T-helper 17 cell (primary cell): ENCODE measurements at regions not wholly inside any gene's neighbourhood (a gene's known extent, or its start where the extent isn't known, plus 50 kb on each side); places are given as distances from the start of the nearest gene placed in this dataset.
"Not testable (repeated sequence)": the region's sequence is repeated elsewhere in the genome, so short reads cannot be mapped to it uniquely, and the experiment has no call there.

Experiments used
- ATAC-seq: fragments of 150-1000 bp; cut with Tn5 transposase; 2 replicates; pipeline ENCODE4 v1.10.0; 2021; ENCODE audit warnings: mild to moderate bottlenecking, moderate library complexity
- DNase-seq, 3 donors: peaks; one replicate each; pipeline versions ENCODE4 v3.0.0 to v3.0.0-alpha.2; 2020 to 2021
- H3K9me3 ChIP-seq: one replicate; pipeline ENCODE4 v1.7.0; 2013; ENCODE audit warnings: low read length, mild to moderate bottlenecking; ENCODE audit not compliant: control insufficient read depth, poor library complexity, severe bottlenecking
- H3K27ac Mint-ChIP-seq: one replicate; pipeline ENCODE4 v1.8.0; 2022; ENCODE audit warnings: mild to moderate bottlenecking, moderate library complexity, mixed read lengths
- H3K27me3 Mint-ChIP-seq: one replicate; pipeline ENCODE4 v1.8.0; 2022; ENCODE audit warnings: mixed read lengths
- H3K36me3 Mint-ChIP-seq: one replicate; pipeline ENCODE4 v1.8.0; 2022; ENCODE audit warnings: low read depth, mixed read lengths
- H3K4me1 Mint-ChIP-seq: one replicate; pipeline ENCODE4 v1.8.0; 2022; ENCODE audit warnings: mild to moderate bottlenecking, mixed read lengths
- H3K4me3 Mint-ChIP-seq: one replicate; pipeline ENCODE4 v1.8.0; 2022; ENCODE audit warnings: mild to moderate bottlenecking, moderate library complexity, mixed read lengths

DNA sequence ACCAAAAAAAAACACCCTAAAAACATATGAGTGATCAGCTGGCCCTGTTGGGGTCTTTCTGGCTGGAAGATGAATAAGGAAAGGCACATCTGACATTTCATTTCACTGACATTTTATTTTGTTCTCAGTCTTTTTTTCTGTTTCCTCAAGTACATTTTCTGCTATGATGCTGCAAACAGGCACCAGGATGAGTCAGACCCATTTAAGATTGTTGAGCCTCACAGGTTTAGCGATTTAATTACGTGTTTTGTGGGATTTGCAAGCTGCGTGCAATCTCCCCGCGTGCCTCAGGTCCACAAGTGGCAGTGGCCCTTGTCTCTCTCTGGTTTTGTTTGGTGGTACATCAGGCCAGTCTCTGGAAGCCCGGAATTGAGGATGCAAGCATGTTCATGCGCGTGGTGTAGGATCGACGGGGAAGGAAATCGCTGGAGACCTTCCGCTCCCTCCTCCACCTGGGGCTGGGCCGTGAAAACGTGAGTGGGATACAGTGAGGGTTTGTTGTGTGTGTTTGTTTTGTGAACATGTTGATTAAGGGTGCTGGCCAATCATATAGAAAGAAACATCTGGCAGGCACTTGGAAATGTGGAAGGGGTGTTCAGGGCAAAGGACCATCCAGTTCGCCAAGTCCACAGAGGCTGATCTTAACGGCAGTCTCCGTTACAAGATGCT is 120.2 kb upstream of the ZNF516 start:
- Mint-ChIP-seq H3K4me1 (peaks cover 2% of the 10 kb centered on the region), H3K4me3 (no peak overlapping the region), H3K27me3 (peaks cover 32% of the 10 kb centered on the region), H3K27ac (peak overlapping the region; percentile 27), H3K36me3 (peaks cover 5% of the 10 kb centered on the region)
- no peaks in the 10 kb centered on the region for H3K9me3 ChIP-seq
- ATAC-seq: no peak
- DNase-seq: no peak

DNA sequence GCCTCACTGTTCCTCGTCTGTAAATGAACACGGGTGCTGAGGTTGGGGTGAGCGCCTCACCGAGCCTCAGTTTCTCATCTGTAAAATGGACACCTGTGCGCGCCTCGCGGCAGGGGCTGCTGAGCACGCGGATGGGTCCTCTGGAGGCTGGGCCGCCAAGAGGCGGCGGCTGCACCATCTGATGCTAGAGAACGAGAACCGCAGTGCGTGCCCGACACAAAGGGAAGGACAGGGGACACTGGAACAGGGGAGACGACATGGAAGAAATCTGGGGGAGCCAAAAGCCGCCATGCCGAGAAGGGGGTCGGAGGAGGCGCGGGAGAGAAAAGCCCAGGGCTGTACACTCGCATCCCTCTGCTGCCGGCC is 118.7 kb upstream of the ZNF516 start:
- Mint-ChIP-seq H3K27ac (no peak overlapping the region), H3K27me3 (peaks cover 29% of the 10 kb centered on the region), H3K4me3 (no peak overlapping the region), H3K4me1 (peaks cover 2% of the 10 kb centered on the region), H3K36me3 (peaks cover 5% of the 10 kb centered on the region)
- DNase-seq (no peak), ATAC-seq (no peak)
- no peaks in the 10 kb centered on the region for H3K9me3 ChIP-seq

DNA sequence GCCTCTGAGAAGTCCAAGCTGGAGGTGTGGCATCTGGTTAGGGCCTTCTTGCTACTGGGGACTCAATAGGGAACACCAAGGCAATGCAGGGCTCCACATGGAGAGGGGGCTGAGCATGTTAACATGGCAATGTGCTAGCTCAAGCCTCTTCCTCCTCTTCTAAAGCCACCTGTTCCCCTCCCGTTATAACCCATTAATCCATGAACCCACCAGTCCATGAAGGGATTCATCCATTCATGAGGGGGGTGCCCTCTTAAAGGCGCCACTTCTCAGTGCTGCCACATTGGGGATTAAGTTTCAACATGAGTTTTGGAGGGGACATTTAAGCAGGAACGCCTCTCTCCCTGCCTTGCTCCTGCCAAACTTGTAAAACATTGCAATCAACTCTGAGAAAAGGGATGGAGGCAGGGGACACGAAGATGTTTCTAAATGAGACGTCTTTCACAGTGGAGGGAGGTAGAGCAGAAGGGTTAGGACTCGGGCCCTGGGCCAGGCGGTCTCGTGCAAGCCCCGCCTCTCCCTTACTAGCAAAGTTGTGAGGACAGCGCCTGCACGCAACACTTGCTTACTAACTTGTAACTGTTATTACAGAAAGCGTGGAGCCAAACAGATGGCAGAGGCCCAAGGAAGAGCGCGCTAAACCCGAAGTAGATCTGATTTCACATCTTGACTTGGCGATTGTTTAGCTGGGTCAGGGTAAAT is 118.2 kb upstream of the ZNF516 start:
- DNase-seq (no peak), ATAC-seq (no peak)
- Mint-ChIP-seq H3K4me1 (peaks cover 2% of the 10 kb centered on the region), H3K36me3 (peaks cover 3% of the 10 kb centered on the region), H3K27me3 (peaks cover 24% of the 10 kb centered on the region), H3K27ac (no peak overlapping the region), H3K4me3 (no peak overlapping the region)
- H3K9me3 ChIP-seq: no peaks in the 10 kb centered on the region

DNA sequence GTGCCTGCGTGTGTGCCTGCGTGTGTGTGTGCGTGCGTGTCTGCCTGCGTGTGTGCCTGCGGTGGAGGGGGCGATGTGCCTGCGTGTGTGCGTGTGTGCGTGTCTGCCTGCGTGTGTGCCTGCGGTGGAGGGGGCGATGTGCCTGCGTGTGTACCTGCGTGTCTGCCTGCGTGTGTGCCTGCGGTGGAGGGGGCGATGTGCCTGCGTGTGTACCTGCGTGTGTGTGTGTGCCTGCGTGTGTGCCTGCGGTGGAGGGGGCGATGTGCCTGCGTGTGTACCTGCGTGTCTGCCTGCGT is 116.7 kb upstream of the ZNF516 start:
- H3K9me3 ChIP-seq, ATAC-seq, H3K4me3 Mint-ChIP-seq, DNase-seq, H3K4me1 Mint-ChIP-seq, H3K36me3 Mint-ChIP-seq, H3K27ac Mint-ChIP-seq: not testable (repeated sequence)
- peaks cover 13% of the 10 kb centered on the region for H3K27me3 Mint-ChIP-seq

DNA sequence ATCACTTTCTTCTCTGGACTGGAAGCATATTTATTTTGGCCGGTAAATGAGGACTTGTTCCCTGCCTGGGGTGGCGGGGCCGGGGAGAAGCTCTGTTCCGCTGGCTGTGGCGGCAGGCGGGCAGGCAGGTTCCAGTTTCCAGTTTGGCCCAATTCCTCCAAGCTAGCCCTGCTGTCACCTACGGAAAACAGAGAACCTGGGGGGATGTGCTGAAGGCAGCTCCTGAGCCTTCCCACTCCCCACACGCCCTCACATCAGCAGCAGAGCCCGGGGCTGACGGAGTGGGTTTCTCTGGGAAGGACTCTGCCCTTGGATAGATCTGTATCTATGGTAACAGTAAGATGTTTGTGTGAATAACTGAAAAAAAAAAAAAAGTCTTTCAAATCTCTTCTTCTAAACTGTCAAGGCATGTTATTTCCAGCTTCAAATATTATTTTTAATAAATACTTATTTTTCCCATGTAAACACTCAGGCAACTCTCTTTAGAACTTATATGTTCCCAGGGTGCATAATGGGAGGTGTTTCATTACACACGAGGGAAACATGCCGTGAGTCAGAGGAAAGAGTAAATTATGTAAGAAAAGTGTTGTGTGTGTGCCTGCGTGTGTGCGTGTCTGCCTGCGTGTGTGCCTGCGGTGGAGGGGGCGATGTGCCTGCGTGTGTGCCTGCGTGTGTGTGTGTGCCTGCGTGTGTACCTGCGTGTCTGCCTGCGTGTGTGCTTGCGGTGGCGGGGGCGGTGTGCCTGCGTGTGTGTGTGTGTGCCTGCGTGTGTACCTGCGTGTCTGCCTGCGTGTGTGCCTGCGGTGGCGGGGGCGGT is 116.1 kb upstream of the ZNF516 start:
- H3K9me3 ChIP-seq: no peaks in the 10 kb centered on the region
- DNase-seq: no peak
- H3K27me3 Mint-ChIP-seq: peaks cover 19% of the 10 kb centered on the region
- no peaks in the 10 kb centered on the region for H3K4me1 Mint-ChIP-seq
- H3K4me3 Mint-ChIP-seq: no peak overlapping the region
- ATAC-seq: no peak
- H3K27ac Mint-ChIP-seq: no peak overlapping the region
- H3K36me3 Mint-ChIP-seq: no peaks in the 10 kb centered on the region

DNA sequence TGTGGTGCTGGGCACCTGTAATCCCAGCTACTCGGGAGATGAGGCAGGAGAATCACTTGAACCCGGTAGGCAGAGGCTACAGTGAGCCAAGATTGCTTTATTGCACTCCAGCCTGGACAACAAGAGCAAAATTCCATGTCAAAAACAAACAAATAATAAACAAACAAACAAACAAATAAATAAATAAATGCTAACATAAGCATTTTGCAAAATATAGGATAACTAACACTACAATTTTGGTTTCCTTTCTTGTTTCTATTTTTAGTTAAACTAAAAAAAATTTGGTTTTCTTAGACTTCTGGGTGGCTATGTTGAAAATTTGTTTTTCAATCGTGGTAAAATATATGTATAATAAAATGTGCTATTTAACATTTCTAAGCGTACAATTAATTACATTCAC is 115.0 kb upstream of the ZNF516 start:
- Mint-ChIP-seq H3K4me3 (no peak overlapping the region), H3K27ac (no peak overlapping the region), H3K36me3 (no peaks in the 10 kb centered on the region), H3K4me1 (no peaks in the 10 kb centered on the region), H3K27me3 (peaks cover 11% of the 10 kb centered on the region)
- ATAC-seq (no peak), DNase-seq (no peak)
- no peaks in the 10 kb centered on the region for H3K9me3 ChIP-seq

DNA sequence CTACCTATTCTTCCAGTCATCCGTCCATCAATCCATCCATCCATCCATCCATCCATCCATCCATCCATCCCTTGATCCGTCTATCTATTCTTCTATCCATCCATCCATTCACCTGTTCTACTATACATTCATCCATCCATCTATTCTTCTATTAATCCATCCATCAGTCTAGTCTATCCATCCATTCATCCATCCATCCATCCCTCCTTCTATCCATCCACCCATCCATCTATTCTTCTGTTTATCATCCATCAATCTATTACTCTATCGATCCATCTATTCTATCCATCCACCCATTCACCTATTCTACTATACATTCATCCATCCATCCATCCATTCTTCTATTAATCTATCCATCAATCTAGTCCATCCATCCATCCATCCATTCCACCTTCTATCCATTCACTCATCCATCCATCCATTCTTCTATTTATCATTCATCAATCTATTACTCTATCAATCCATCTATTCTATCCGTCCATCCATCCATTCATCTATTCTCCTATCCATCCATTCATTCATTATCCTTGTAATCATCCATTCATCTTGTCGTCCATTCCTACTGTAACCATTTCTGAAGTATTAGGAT is 110.4 kb upstream of the ZNF516 start:
- no peak for ATAC-seq

DNA sequence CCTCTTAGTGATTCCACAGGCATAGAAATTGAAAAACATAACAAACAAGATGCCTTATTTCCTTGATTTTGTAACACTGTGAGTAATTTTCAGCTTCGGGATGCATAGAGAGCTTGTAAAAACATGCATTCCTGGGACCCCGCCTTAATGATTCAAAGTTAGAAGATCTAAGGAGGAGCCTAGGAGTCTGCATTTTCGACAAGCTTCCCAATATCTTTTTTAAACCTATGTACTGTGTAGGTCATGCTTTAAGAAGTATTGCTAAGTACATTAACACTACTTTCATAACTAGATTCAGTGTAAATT is 109.8 kb upstream of the ZNF516 start:
- H3K4me1 Mint-ChIP-seq: no peaks in the 10 kb centered on the region
- no peaks in the 10 kb centered on the region for H3K36me3 Mint-ChIP-seq
- H3K4me3 Mint-ChIP-seq: no peak overlapping the region
- ATAC-seq (no peak), DNase-seq (no peak)
- H3K27ac Mint-ChIP-seq: no peak overlapping the region
- no peaks in the 10 kb centered on the region for H3K9me3 ChIP-seq
- H3K27me3 Mint-ChIP-seq: peaks cover 10% of the 10 kb centered on the region

More for the DNA sequence above, 110.4 kb upstream of the ZNF516 start:
- no peaks in the 10 kb centered on the region for H3K9me3 ChIP-seq
- peaks cover 10% of the 10 kb centered on the region for H3K27me3 Mint-ChIP-seq
- no peak overlapping the region for H3K4me3 Mint-ChIP-seq
- no peaks in the 10 kb centered on the region for H3K36me3 Mint-ChIP-seq
- no peak overlapping the region for H3K27ac Mint-ChIP-seq
- H3K4me1 Mint-ChIP-seq: no peaks in the 10 kb centered on the region
- no peak for DNase-seq

DNA sequence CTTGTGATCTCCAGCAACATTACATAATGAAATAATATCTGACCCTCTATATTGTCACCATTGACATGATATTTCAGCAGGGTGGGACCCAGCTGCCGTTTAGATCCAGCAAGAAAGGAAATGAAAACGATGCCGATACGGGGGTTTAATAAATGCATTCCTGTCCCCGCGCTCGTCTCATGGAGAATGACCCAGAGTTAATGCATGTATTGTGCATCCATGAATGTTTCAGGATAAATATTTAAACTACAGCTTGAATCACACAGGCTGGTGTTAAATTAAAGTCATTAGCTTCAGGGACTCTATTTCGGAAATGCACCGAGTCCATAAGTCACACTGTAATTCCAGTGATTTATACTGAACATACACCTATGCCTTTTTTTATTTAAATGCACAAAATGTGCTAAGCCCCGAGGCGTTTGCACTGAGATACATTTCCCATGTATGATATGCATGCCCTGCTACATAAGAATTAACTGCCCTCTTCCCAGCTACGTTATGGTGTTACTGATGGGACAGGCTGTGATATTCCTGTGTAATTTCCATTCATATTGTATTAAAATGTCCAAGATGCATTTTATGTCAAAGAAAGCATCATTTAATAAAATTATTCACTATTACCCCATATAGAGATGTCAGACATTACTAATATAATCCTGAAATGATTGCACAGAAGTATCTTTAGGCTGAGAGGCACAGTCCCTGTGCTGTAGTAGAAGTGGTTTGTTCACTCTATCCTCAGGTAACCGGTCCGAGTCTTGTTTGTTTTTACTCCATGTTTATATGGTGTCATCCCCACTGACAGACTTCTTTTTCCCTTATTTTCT is 109.3 kb upstream of the ZNF516 start:
- H3K36me3 Mint-ChIP-seq: no peaks in the 10 kb centered on the region
- no peak overlapping the region for H3K4me3 Mint-ChIP-seq
- no peak overlapping the region for H3K27ac Mint-ChIP-seq
- ATAC-seq (no peak), DNase-seq (no peak)
- H3K9me3 ChIP-seq: no peaks in the 10 kb centered on the region
- H3K4me1 Mint-ChIP-seq: no peaks in the 10 kb centered on the region
- H3K27me3 Mint-ChIP-seq: peaks cover 6% of the 10 kb centered on the region

DNA sequence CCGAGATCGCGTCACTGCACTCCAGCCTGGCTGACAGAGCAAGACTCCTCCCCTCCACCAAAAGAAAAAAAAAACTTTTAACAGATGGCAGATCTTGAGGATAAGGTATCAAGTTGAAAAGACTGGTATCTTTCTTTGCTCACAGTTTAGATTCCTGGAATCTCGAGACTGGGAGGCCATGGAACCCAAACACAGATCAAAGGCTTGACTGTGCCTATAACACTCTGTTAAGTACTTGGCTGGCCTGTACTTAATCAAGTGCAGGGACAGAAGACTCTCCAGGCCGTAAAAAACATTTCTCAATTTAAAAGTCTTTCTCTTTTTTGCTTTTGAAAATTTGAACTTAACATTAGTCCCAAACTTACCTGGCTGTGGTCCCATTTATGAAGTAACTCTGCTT is 107.1 kb upstream of the ZNF516 start:
- Mint-ChIP-seq H3K4me3 (no peak overlapping the region), H3K4me1 (no peaks in the 10 kb centered on the region), H3K27me3 (peaks cover 6% of the 10 kb centered on the region), H3K36me3 (no peaks in the 10 kb centered on the region), H3K27ac (no peak overlapping the region)
- no peak for DNase-seq
- ATAC-seq: no peak
- no peaks in the 10 kb centered on the region for H3K9me3 ChIP-seq

DNA sequence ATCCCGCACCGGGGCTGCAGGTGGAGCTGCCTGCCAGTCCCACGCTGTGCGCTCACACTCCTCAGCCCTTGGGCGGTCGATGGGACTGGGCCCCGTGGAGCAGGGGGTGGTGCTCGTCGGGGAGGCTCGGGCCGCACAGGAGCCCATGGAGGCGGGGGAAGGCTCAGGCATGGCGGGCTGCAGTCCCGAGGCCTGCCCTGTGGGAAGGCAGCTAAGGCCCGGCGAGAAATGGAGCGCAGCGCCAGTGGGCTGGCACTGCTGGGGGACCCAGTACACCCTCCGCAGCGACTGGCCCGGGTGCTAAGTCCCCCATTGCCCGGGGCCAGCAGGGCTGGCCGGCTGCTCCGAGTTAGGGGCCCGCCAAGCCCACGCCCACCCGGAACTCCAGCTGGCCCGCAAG is 105.0 kb upstream of the ZNF516 start:
- H3K9me3 ChIP-seq, DNase-seq, H3K4me3 Mint-ChIP-seq, H3K36me3 Mint-ChIP-seq, H3K27me3 Mint-ChIP-seq, ATAC-seq, H3K27ac Mint-ChIP-seq, H3K4me1 Mint-ChIP-seq: not testable (repeated sequence)

DNA sequence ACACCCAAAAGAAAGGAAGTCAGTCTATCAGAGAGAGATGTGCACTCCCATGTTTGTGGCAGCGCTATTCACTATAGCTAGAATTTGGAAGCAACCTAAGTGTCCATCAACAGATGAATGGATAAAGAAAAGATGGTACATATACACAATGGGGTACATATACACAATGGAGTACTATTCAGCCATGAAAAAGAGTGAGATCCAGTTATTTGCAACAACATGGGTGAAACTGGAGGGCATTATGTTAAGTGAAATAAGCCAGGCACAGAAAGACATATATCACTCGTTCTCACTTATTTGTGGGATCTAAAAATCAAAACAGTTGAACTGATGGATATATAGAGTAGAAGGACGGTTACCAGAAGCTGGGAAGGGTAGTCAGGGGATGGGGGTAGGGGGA is 99.9 kb upstream of the ZNF516 start:
- no peaks in the 10 kb centered on the region for H3K36me3 Mint-ChIP-seq
- DNase-seq: no peak
- no peak for ATAC-seq
- H3K9me3 ChIP-seq: no peaks in the 10 kb centered on the region
- no peak overlapping the region for H3K27ac Mint-ChIP-seq
- H3K27me3 Mint-ChIP-seq: peaks cover 42% of the 10 kb centered on the region
- no peaks in the 10 kb centered on the region for H3K4me1 Mint-ChIP-seq
- H3K4me3 Mint-ChIP-seq: no peak overlapping the region

DNA sequence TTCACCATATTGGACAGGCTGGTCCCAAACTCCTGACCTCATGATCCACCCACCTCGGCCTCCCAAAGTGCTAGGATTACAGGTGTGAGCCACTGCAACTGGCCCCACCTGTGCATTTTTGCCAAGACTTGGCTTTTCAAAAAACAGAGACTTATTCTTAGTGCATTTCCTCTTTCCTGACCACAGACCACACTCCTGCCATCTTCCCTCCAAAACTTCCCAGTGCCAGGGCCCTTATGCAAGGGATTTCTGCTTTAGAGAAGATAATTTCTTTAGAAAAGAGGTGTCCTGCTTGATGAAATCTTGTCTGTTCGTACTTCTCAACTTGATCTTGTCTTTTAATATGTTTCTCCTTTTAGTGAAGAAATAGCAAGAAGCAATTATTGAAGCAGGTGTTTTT is 98.8 kb upstream of the ZNF516 start:
- peaks cover 5% of the 10 kb centered on the region for H3K4me1 Mint-ChIP-seq
- peaks cover 53% of the 10 kb centered on the region for H3K27me3 Mint-ChIP-seq
- no peak overlapping the region for H3K27ac Mint-ChIP-seq
- no peaks in the 10 kb centered on the region for H3K9me3 ChIP-seq
- H3K36me3 Mint-ChIP-seq: no peaks in the 10 kb centered on the region
- no peak overlapping the region for H3K4me3 Mint-ChIP-seq
- ATAC-seq (no peak), DNase-seq (no peak)
